ENCODE measurements at regions not wholly inside any gene's neighbourhood (a gene's known extent, or its start where the extent isn't known, plus 50 kb on each side); places are given as distances from the start of the nearest gene placed in this dataset.

- Histone ChIP-seq H3K4me1 (ENCODE audit: insufficient read depth, low read length) (no peaks in the 10 kb centered on the region), H3K4me3 (ENCODE audit: low read length) (no peak overlapping the region), H3K9me3 (ENCODE audit: insufficient read depth, low read depth, low read length) (no peaks in the 10 kb centered on the region), H3K9ac (ENCODE audit: low read depth, low read length) (no peak overlapping the region), H3K27me3 (ENCODE audit: insufficient read depth, low read length) (no peaks in the 10 kb centered on the region), H3K36me3 (ENCODE audit: insufficient read depth, low read depth, low read length) (no peaks in the 10 kb centered on the region), H3K27ac (ENCODE audit: low read length) (no peak overlapping the region)
Measured at GRCh38 chr4:26021417-26022345, 107.7 kb downstream of the SMIM20 start.

GRCh38 chr4:26022346-26023202 is 108.6 kb downstream of the SMIM20 start:
- Histone ChIP-seq H3K27me3 (ENCODE audit: insufficient read depth, low read length) (no peaks in the 10 kb centered on the region), H3K9ac (ENCODE audit: low read depth, low read length) (no peak overlapping the region), H3K36me3 (ENCODE audit: insufficient read depth, low read depth, low read length) (no peaks in the 10 kb centered on the region), H3K4me3 (ENCODE audit: low read length) (no peak overlapping the region), H3K9me3 (ENCODE audit: insufficient read depth, low read depth, low read length) (no peaks in the 10 kb centered on the region), H3K27ac (ENCODE audit: low read length) (no peak overlapping the region), H3K4me1 (ENCODE audit: insufficient read depth, low read length) (no peaks in the 10 kb centered on the region)

GRCh38 chr4:26023203-26023972 is 109.4 kb downstream of the SMIM20 start:
- H3K4me1 ChIP-seq (ENCODE audit: insufficient read depth, low read length) = no peaks in the 10 kb centered on the region
- H3K9me3 ChIP-seq (ENCODE audit: insufficient read depth, low read depth, low read length) = no peaks in the 10 kb centered on the region
- no peaks in the 10 kb centered on the region for H3K27me3 ChIP-seq (ENCODE audit: insufficient read depth, low read length)
- H3K27ac ChIP-seq (ENCODE audit: low read length) = no peak overlapping the region
- no peaks in the 10 kb centered on the region for H3K36me3 ChIP-seq (ENCODE audit: insufficient read depth, low read depth, low read length)
- no peak overlapping the region for H3K9ac ChIP-seq (ENCODE audit: low read depth, low read length)
- no peak overlapping the region for H3K4me3 ChIP-seq (ENCODE audit: low read length)

GRCh38 chr4:26024079-26024478 is 110.1 kb downstream of the SMIM20 start:
- no peak overlapping the region for H3K27ac ChIP-seq (ENCODE audit: low read length)
- no peaks in the 10 kb centered on the region for H3K27me3 ChIP-seq (ENCODE audit: insufficient read depth, low read length)
- no peaks in the 10 kb centered on the region for H3K36me3 ChIP-seq (ENCODE audit: insufficient read depth, low read depth, low read length)
- H3K4me3 ChIP-seq (ENCODE audit: low read length) = no peak overlapping the region
- H3K4me1 ChIP-seq (ENCODE audit: insufficient read depth, low read length) = peaks cover 1% of the 10 kb centered on the region; the same call in 1 of the 2 replicates
- H3K9me3 ChIP-seq (ENCODE audit: insufficient read depth, low read depth, low read length) = no peaks in the 10 kb centered on the region
- H3K9ac ChIP-seq (ENCODE audit: low read depth, low read length) = no peak overlapping the region

GRCh38 chr4:26028133-26028792 is 114.2 kb downstream of the SMIM20 start:
- Histone ChIP-seq H3K27me3 (ENCODE audit: insufficient read depth, low read length) (no peaks in the 10 kb centered on the region), H3K4me3 (ENCODE audit: low read length) (peak overlapping the region; percentile 58; the same call in 1 of the 2 replicates), H3K9ac (ENCODE audit: low read depth, low read length) (peak overlapping the region; percentile 80; the same call in 1 of the 2 replicates), H3K27ac (ENCODE audit: low read length) (no peak overlapping the region), H3K36me3 (ENCODE audit: insufficient read depth, low read depth, low read length) (no peaks in the 10 kb centered on the region), H3K4me1 (ENCODE audit: insufficient read depth, low read length) (peaks cover 20% of the 10 kb centered on the region), H3K9me3 (ENCODE audit: insufficient read depth, low read depth, low read length) (peaks cover 4% of the 10 kb centered on the region)

GRCh38 chr4:26028793-26029567 is 115.0 kb downstream of the SMIM20 start:
- peaks cover 9% of the 10 kb centered on the region for H3K9me3 ChIP-seq (ENCODE audit: insufficient read depth, low read depth, low read length)
- H3K27me3 ChIP-seq (ENCODE audit: insufficient read depth, low read length) = no peaks in the 10 kb centered on the region
- peak overlapping the region; percentile 78 for H3K27ac ChIP-seq (ENCODE audit: low read length)
- H3K4me3 ChIP-seq (ENCODE audit: low read length) = peak overlapping the region; percentile 58; the same call in 1 of the 2 replicates
- peaks cover 20% of the 10 kb centered on the region for H3K4me1 ChIP-seq (ENCODE audit: insufficient read depth, low read length)
- H3K9ac ChIP-seq (ENCODE audit: low read depth, low read length) = peak overlapping the region; percentile 80
- H3K36me3 ChIP-seq (ENCODE audit: insufficient read depth, low read depth, low read length) = no peaks in the 10 kb centered on the region

- Histone ChIP-seq H3K9ac (ENCODE audit: low read depth, low read length) (peak overlapping the region; percentile 80), H3K4me3 (ENCODE audit: low read length) (peak overlapping the region; percentile 58; the same call in 1 of the 2 replicates), H3K27me3 (ENCODE audit: insufficient read depth, low read length) (no peaks in the 10 kb centered on the region), H3K36me3 (ENCODE audit: insufficient read depth, low read depth, low read length) (no peaks in the 10 kb centered on the region), H3K9me3 (ENCODE audit: insufficient read depth, low read depth, low read length) (peaks cover 9% of the 10 kb centered on the region), H3K27ac (ENCODE audit: low read length) (peak overlapping the region; percentile 78), H3K4me1 (ENCODE audit: insufficient read depth, low read length) (peaks cover 20% of the 10 kb centered on the region)
Measured at GRCh38 chr4:26029568-26030131, 115.6 kb downstream of the SMIM20 start.

GRCh38 chr4:26030260-26030667 is 116.2 kb downstream of the SMIM20 start:
- Histone ChIP-seq H3K4me3 (ENCODE audit: low read length) (peak overlapping the region; percentile 58), H3K4me1 (ENCODE audit: insufficient read depth, low read length) (peaks cover 20% of the 10 kb centered on the region), H3K27ac (ENCODE audit: low read length) (peak overlapping the region; percentile 78)

GRCh38 chr4:26030780-26031179 is 116.8 kb downstream of the SMIM20 start:
- Histone ChIP-seq H3K27ac (ENCODE audit: low read length) (peak overlapping the region; percentile 30), H3K9ac (ENCODE audit: low read depth, low read length) (peak overlapping the region; percentile 82)

More at GRCh38 chr4:26030260-26030667, 116.2 kb downstream of the SMIM20 start:
- Histone ChIP-seq H3K9ac (ENCODE audit: low read depth, low read length) (peak overlapping the region; percentile 82), H3K27me3 (ENCODE audit: insufficient read depth, low read length) (no peaks in the 10 kb centered on the region), H3K9me3 (ENCODE audit: insufficient read depth, low read depth, low read length) (peaks cover 9% of the 10 kb centered on the region), H3K36me3 (ENCODE audit: insufficient read depth, low read depth, low read length) (no peaks in the 10 kb centered on the region)

GRCh38 chr4:26031704-26032103 is 117.7 kb downstream of the SMIM20 start:
- Histone ChIP-seq H3K9me3 (ENCODE audit: insufficient read depth, low read depth, low read length) (peaks cover 9% of the 10 kb centered on the region), H3K4me1 (ENCODE audit: insufficient read depth, low read length) (peaks cover 20% of the 10 kb centered on the region), H3K27ac (ENCODE audit: low read length) (peak overlapping the region; percentile 86), H3K36me3 (ENCODE audit: insufficient read depth, low read depth, low read length) (no peaks in the 10 kb centered on the region), H3K9ac (ENCODE audit: low read depth, low read length) (peak overlapping the region; percentile 36; the same call in 1 of the 2 replicates), H3K27me3 (ENCODE audit: insufficient read depth, low read length) (no peaks in the 10 kb centered on the region), H3K4me3 (ENCODE audit: low read length) (no peak overlapping the region)

More at GRCh38 chr4:26030780-26031179, 116.8 kb downstream of the SMIM20 start:
- no peaks in the 10 kb centered on the region for H3K27me3 ChIP-seq (ENCODE audit: insufficient read depth, low read length)
- peak overlapping the region; percentile 52 for H3K4me3 ChIP-seq (ENCODE audit: low read length)
- H3K36me3 ChIP-seq (ENCODE audit: insufficient read depth, low read depth, low read length) = no peaks in the 10 kb centered on the region
- H3K9me3 ChIP-seq (ENCODE audit: insufficient read depth, low read depth, low read length) = peaks cover 9% of the 10 kb centered on the region
- peaks cover 20% of the 10 kb centered on the region for H3K4me1 ChIP-seq (ENCODE audit: insufficient read depth, low read length)
